PC-3 (cell line): ENCODE measurements at regions not wholly inside any gene's neighbourhood (a gene's known extent, or its start where the extent isn't known, plus 50 kb on each side); places are given as distances from the start of the nearest gene placed in this dataset.

ENCODE experiments used
- EZH2 ChIP-seq: fragments of 300-600 bp; sonication (generic); IDR thresholded peaks from one replicate; pipeline ENCODE4 v1.6.1; 2017; ENCODE audit warnings: antibody characterized with exemption, mild to moderate bottlenecking, low read length; ENCODE audit not compliant: unreplicated experiment
- EZH2phosphoT487 ChIP-seq: fragments of 300-600 bp; sonication (generic); IDR thresholded peaks from 2 replicates; pipeline ENCODE4 v1.6.1; 2018; ENCODE audit warnings: mild to moderate bottlenecking, antibody characterized with exemption, low read length, borderline replicate concordance
- TF ChIP-seq, protein P1 (sequence below): fragments of 300-600 bp; sonication (generic); conservative IDR thresholded peaks from 2 replicates; pipeline ENCODE4 v1.5.1; 2017; ENCODE audit warnings: antibody characterized with exemption, low read depth, mild to moderate bottlenecking, low read length

DNA sequence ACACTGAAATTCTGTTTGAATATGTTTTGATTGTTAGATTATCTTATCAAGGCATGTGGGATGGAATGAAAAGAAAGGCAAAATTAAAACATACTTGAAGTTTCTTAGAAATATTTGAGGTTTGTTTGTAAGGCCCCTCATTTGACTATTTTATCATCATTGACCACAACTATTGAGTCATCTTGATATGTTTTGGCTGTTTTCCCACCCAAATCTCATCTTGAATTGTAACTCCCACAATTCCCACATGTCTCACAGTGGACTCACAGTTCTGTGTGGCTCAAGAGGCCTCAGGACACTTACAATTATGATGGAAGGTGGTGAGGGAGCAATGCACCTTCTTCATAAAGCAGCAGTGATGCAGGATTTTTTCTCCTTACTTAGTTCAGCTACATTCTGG lies 917.1 kb downstream of the PLOD2 start:
- TF ChIP-seq, protein P1, sequence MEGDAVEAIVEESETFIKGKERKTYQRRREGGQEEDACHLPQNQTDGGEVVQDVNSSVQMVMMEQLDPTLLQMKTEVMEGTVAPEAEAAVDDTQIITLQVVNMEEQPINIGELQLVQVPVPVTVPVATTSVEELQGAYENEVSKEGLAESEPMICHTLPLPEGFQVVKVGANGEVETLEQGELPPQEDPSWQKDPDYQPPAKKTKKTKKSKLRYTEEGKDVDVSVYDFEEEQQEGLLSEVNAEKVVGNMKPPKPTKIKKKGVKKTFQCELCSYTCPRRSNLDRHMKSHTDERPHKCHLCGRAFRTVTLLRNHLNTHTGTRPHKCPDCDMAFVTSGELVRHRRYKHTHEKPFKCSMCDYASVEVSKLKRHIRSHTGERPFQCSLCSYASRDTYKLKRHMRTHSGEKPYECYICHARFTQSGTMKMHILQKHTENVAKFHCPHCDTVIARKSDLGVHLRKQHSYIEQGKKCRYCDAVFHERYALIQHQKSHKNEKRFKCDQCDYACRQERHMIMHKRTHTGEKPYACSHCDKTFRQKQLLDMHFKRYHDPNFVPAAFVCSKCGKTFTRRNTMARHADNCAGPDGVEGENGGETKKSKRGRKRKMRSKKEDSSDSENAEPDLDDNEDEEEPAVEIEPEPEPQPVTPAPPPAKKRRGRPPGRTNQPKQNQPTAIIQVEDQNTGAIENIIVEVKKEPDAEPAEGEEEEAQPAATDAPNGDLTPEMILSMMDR: no peak
- no peak for TF ChIP-seq EZH2
- TF ChIP-seq EZH2phosphoT487: no peak
